H1 (cell line): ENCODE measurements at regions not wholly inside any gene's neighbourhood (a gene's known extent, or its start where the extent isn't known, plus 50 kb on each side); places are given as distances from the start of the nearest gene placed in this dataset.

Experiments used
- CBX8 ChIP-seq: fragments of 300-800, 300-1000 bp; sonication (generic); IDR thresholded peaks from 2 replicates; pipeline ENCODE4 v1.7.1; 2016; ENCODE audit warnings: low read depth, low read length, borderline replicate concordance

GRCh38 chr4:151942971-151943370, 182.2 kb upstream of the GATB start (continued):
- TF ChIP-seq CBX8 = no peak
